Colonic mucosa (tissue), 4 donors: ENCODE measurements at regions not wholly inside any gene's neighbourhood (a gene's known extent, or its start where the extent isn't known, plus 50 kb on each side); places are given as distances from the start of the nearest gene placed in this dataset.

Experiments used
- DNase-seq: peaks from one replicate; pipeline ENCODE4 v3.0.0-alpha.2; 2020
- H3K27ac ChIP-seq: fragments of 200-600 bp; one replicate; pipeline ENCODE4 v1.8.0; 2021
- H3K27me3 ChIP-seq: fragments of 200-600 bp; one replicate; pipeline ENCODE4 v1.8.0; 2021
- H3K36me3 ChIP-seq: fragments of 200-600 bp; one replicate; pipeline ENCODE4 v1.8.0; 2021
- H3K4me1 ChIP-seq: fragments of 200-600 bp; one replicate; pipeline ENCODE4 v1.8.0; 2021; ENCODE audit warnings: mild to moderate bottlenecking
- H3K4me3 ChIP-seq: fragments of 200-600 bp; one replicate; pipeline ENCODE4 v1.8.0; 2021
- H3K9ac ChIP-seq, 2 donors: one replicate each; pipeline ENCODE4 v1.7.0; 2013; ENCODE audit warnings: control low read depth in 2 of 2, low read depth in 2 of 2, low read length in 2 of 2
- H3K9me3 ChIP-seq: fragments of 200-600 bp; one replicate; pipeline ENCODE4 v1.8.0; 2021
- CTCF ChIP-seq: fragments of 200-600 bp; IDR thresholded peaks from one replicate; pipeline ENCODE4 v1.8.0; 2022; ENCODE audit warnings: antibody characterized with exemption, mild to moderate bottlenecking
- intact Hi-C: fragments of 100-400 bp; cut with DNase I; formaldehyde crosslinking; loops from one replicate; pipeline ENCODE4 v1.14.1; 2022
- donor health status: healthy.
- donor health status: DM: no; HTN: no; CAD: no.
- donor health status: DM: no; HTN: no; CAD: no.

- TF ChIP-seq CTCF: no peak
- DNase-seq: no peak
- Histone ChIP-seq H3K4me1 (no peaks in the 10 kb centered on the region), H3K27me3 (no peaks in the 10 kb centered on the region), H3K36me3 (no peaks in the 10 kb centered on the region), H3K4me3 (no peak overlapping the region), H3K9me3 (no peaks in the 10 kb centered on the region), H3K27ac (no peak overlapping the region), H3K9ac (no peak overlapping the region)
- intact Hi-C loops: no loop called here
Measured at GRCh38 chr6:164163239-164163638, 748.7 kb downstream of the QKI start.

GRCh38 chr6:164159061-164159460 is 744.5 kb downstream of the QKI start:
- DNase-seq: no peak
- Histone ChIP-seq H3K9me3 (no peaks in the 10 kb centered on the region), H3K4me1 (no peaks in the 10 kb centered on the region), H3K27ac (no peak overlapping the region), H3K27me3 (no peaks in the 10 kb centered on the region), H3K36me3 (no peaks in the 10 kb centered on the region), H3K9ac (no peak overlapping the region), H3K4me3 (no peak overlapping the region)
- intact Hi-C loops: no loop called here
- no peak for TF ChIP-seq CTCF

GRCh38 chr6:164154588-164154987 is 740.1 kb downstream of the QKI start:
- Histone ChIP-seq H3K9me3 (no peaks in the 10 kb centered on the region), H3K4me3 (no peak overlapping the region), H3K9ac (no peak overlapping the region), H3K4me1 (no peaks in the 10 kb centered on the region), H3K27ac (no peak overlapping the region), H3K36me3 (no peaks in the 10 kb centered on the region), H3K27me3 (no peaks in the 10 kb centered on the region)
- no peak for DNase-seq
- intact Hi-C loops: no loop called here
- no peak for TF ChIP-seq CTCF

GRCh38 chr6:164152611-164153010 is 738.1 kb downstream of the QKI start:
- Histone ChIP-seq H3K4me1 (no peaks in the 10 kb centered on the region), H3K4me3 (no peak overlapping the region), H3K27ac (no peak overlapping the region), H3K36me3 (no peaks in the 10 kb centered on the region), H3K9ac (no peak overlapping the region), H3K9me3 (no peaks in the 10 kb centered on the region), H3K27me3 (no peaks in the 10 kb centered on the region)
- intact Hi-C loops: no loop called here
- no peak for TF ChIP-seq CTCF
- no peak for DNase-seq

GRCh38 chr6:164151161-164152120 is 736.9 kb downstream of the QKI start:
- H3K27me3 ChIP-seq: no peaks in the 10 kb centered on the region
- H3K4me1 ChIP-seq: no peaks in the 10 kb centered on the region
- H3K36me3 ChIP-seq: no peaks in the 10 kb centered on the region
- H3K9me3 ChIP-seq: no peaks in the 10 kb centered on the region
- no peak overlapping the region for H3K27ac ChIP-seq
- H3K4me3 ChIP-seq: no peak overlapping the region
- no peak for TF ChIP-seq CTCF
- DNase-seq: no peak
- intact Hi-C loops: no loop called here
- no peak overlapping the region for H3K9ac ChIP-seq
